Left forelimb (tissue), 1 donor: ENCODE measurements at regions not wholly inside any gene's neighbourhood (a gene's known extent, or its start where the extent isn't known, plus 50 kb on each side); places are given as distances from the start of the nearest gene placed in this dataset.

Experiments used
- DNase-seq: peaks from one replicate; pipeline ENCODE4 v3.0.0-alpha.2; 2018; ENCODE audit warnings: low spot score

- DNase-seq = no peak
Measured at GRCh38 chr11:81022057-81022456, 1581.2 kb upstream of the TENM4 start.

DNA sequence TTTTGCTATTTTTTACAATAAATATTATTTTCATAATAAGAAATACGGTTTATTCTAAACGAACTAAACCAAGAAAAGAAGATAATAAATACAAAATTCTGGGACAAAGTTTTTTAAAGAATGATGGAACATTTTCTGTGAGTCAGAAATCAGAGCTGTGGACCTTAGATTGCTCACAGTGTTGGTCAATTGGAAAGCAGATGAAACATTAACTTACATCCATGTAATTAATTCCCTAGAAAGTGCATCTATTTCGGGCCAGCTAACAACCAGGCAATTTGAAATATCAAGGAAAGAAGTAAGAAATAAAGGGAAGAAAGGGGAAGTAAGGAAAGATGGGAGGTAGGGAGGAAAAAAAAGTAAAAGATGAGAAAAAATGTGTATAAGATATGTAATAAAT, 1569.8 kb upstream of the TENM4 start:
- DNase-seq = no peak

DNA sequence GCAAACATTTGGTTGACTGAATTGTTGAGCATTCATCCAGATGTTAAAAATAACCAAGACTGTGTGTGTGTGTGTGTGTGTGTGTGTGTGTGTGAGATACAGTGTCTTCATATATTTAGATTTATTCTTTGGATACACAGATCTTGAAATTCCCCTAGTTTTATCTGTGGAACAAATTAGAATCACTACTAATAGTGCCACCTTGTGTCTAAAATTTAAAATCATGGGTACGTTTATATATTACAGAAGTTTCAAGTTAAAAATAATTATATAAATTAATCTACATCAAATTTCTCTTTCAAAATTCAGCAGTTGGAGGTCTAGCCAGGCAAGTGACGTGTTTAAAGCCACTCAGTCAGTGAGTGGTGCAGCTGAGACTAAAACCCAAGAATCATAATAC, 1566.2 kb upstream of the TENM4 start:
- DNase-seq = no peak

DNA sequence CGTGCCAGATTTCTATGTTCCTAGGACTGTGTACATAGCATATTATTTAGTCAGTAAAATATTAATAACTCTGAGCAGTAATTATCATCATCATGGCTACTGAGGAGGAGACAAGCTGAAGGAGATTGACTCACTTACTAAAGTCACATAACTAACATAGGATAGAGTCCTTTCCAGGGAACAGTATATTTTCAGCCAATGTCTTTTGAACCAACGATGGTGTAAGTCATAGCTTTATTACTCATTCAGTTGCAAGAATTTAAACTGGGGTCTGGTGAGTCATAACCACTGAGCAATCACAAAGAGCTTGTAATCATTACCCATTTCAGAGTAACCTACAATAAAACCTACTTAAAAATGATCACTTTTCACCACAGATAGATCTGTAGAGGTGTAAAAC, 1564.8 kb upstream of the TENM4 start:
- DNase-seq = no peak

DNA sequence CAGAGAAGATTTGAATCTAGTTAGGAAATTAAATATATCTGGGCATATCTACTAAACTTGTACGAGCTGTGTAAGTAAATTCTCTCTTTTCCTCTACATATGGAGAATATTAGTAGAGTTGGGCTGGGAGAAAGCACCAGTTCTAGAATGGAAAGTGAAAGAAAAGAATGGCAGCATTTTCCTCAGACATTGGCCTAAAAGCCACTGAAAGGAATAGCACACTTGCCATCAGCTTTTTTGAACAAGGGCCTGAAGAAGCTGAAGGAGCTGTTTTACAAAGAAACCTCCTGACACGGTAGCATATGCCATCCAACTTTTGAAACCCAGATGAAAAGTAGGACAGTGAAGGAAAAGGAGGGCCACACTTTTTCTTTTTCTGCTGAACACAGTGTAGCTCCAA, 1563.7 kb upstream of the TENM4 start:
- no peak for DNase-seq

GRCh38 chr11:81002374-81002773, 1561.5 kb upstream of the TENM4 start:
- DNase-seq = no peak

GRCh38 chr11:81000735-81001134, 1559.9 kb upstream of the TENM4 start:
- no peak for DNase-seq

GRCh38 chr11:81000334-81000733, 1559.5 kb upstream of the TENM4 start:
- DNase-seq = no peak

DNA sequence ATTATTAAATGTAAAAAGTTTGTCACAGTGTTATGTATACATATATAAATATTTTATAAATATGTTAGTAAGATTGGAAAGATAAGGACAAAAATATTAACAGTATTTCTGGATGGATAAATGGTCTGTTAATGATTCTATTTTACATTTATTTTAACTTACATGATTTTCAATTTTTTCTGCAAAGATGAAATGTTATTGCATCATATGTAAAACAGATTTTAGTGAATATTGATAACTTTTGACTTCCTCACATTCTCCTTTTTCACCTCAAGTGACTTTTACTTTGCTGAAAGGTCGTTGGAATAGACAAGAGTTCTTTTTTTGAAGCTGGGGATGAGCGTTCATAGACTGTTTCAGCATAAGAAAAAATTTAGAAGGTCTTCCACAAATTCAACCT, 1554.7 kb upstream of the TENM4 start:
- DNase-seq = no peak

- no peak for DNase-seq
Measured at GRCh38 chr11:80993536-80993935, 1552.7 kb upstream of the TENM4 start.

GRCh38 chr11:80990885-80991284, 1550.1 kb upstream of the TENM4 start:
- no peak for DNase-seq

- DNase-seq = no peak
Measured at GRCh38 chr11:80987171-80987570, 1546.3 kb upstream of the TENM4 start.

DNA sequence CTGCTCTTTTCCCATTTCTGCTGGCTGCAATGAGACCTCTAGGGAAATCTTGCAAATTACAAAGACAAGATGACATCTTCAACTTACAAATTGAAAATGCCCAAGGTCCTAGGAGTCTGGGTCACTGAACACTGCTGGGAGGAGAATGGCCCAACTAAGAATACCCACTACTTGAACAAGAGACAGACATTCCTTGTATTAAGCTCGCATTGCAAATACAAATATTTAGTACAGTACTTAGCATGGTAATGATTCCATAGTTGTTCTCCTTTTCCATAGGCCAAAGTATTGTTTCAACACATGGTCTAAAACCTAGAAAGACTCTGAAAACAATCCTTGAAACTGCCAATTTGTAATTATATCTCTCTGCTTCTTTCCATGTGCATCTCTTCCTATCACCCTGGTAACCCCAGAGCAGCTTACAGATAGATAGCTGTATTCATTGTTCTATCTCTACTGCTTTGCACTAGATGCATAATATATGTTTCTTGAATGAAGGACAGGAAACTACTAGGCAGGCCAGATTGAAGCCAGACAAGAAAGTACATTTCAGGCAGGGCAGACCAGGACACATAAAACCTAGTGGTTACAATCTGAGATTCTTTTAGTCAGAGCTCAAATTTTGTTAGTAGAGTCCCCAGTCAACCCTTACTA, 1545.7 kb upstream of the TENM4 start:
- DNase-seq = no peak

GRCh38 chr11:80980227-80980626, 1539.4 kb upstream of the TENM4 start:
- DNase-seq = no peak

GRCh38 chr11:80973786-80974185, 1533.0 kb upstream of the TENM4 start:
- DNase-seq = no peak

DNA sequence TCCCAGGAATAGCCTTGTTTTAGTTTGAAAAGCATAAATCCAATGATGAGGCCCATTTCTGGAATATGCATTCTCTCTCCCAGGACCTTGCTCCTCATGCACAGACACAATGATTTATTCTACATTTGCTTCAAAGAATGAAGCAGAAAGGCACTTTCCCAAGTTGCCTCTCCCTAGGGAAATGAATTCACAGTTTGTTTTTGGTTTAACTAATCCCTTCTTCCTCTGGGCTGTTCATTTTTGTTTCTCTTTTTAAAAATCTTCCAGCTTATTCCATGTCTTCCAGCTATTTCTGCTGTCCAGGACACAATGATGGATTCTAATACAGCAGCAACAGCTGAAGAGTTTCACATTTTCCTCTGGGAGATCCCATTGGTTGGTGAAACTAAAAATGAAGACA, 1529.2 kb upstream of the TENM4 start:
- no peak for DNase-seq

DNA sequence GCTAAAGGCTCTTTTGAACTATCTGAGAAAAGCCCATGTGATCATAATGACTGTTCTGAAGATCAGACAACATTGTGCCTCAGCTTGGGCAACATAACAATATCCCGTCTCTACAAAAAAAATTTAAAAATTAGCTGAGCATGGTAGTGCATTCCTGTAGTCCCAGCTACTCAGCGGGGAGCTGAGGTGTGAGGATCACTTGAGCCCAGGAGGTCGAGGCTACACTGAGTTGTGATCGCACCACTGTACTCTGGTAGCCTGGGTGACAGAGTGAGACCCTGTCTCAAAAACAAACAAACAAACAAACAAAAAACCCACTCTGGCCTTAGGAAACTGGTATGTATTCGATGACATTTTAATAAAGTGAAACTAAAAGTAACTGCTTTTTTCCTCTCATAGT, 1526.8 kb upstream of the TENM4 start:
- no peak for DNase-seq

DNA sequence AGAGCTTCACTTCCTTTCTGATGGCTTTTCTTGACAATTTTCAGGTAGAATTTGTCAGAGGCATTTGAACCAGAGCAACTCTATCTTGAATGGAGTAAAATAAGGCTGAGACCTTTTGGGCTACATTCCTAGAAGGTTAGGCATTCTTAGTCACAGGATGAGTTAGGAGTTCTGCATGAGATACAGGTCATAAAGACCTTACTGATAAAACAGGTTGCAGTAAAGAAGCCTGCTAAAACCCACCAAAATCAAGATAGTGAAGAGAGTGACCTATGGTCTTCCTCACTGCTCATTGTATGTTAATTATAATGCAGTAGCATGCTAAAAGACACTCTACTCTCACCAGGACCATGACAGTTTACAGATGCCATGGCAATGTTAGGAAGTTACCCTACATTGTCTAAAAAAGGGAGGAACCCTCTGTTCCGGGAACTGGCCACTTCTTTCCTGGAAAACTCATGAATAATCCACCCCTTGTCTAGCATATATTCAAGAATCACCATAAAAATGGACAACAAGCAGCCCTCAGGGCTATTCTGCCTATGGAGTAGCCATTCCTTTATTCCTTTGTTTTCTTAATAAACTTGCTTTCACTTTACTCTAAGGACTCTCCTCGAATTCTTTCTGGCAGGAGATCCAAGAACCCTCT, 1519.7 kb upstream of the TENM4 start:
- no peak for DNase-seq

DNA sequence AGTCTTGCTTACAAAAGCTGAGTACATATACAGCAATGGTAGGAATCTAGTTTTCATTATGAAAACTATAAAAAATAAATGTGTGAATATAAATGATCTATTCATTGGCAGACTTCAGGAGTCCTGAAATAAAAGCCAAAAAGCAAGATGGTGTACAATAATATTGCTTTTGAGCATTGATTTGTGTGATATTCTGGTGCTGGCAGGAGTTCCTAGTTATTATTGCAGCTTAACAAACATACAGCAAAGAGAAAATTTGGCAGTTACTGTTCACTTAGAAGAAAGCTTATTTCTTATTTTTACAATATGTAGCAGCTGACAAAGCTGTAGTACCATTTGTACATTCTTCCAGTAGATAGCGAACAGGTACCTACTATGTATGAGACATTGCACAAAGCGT, 1518.9 kb upstream of the TENM4 start:
- no peak for DNase-seq

- no peak for DNase-seq
Measured at GRCh38 chr11:80958987-80959386, 1518.2 kb upstream of the TENM4 start.

DNA sequence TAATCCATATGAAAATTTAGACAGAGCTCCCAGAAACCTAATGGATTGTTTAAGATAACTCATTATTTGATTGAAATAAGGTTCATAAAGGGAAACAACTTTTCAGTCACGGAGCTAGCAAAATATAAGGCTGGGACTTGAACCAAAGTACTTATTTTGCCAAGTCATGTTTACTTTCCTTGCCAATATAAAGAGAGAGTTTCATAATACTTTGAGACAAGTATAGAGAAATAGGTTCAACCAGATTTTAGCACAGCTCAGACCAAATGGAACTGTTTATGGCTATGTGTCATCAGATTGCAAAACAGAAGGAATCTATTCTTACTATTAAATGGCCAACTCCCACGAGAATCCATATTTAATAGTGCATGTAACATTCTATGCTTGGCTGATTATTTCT, 1517.5 kb upstream of the TENM4 start:
- DNase-seq = no peak

GRCh38 chr11:80955588-80955987, 1514.8 kb upstream of the TENM4 start:
- no peak for DNase-seq

- DNase-seq = no peak
Measured at GRCh38 chr11:80948781-80949180, 1508.0 kb upstream of the TENM4 start.

GRCh38 chr11:80944758-80945157, 1503.9 kb upstream of the TENM4 start:
- no peak for DNase-seq
